H1 (cell line): ENCODE measurements at regions not wholly inside any gene's neighbourhood (a gene's known extent, or its start where the extent isn't known, plus 50 kb on each side); places are given as distances from the start of the nearest gene placed in this dataset.

Experiments
- CTCF ChIA-PET: fragments of 300-600 bp; sonication (Branson Sonifier 250); formaldehyde crosslinking; loops from one replicate; lab custom pipeline; 2021; ENCODE audit not compliant: partially characterized antibody; lab: Charles Lee
- POLR2A ChIA-PET: fragments of 300-600 bp; sonication (Branson Sonifier 250); formaldehyde crosslinking; loops from one replicate; lab custom pipeline; 2021; ENCODE audit warnings: inconsistent platforms; ENCODE audit not compliant: partially characterized antibody; lab: Charles Lee
- DNase-seq, 2 experiments: peaks; one replicate each; pipeline versions ENCODE4 v3.0.0 to v3.0.0-alpha.2; 2010 to 2022; ENCODE audit warnings: low spot score in 2 of 2, low read depth in 1 of 2, mixed read lengths in 1 of 2
- FAIRE-seq: peaks from 2 replicates; lab custom pipeline; 2011; peaks lifted over from hg19 to GRCh38; lab: Jason Lieb, UNC
- H2AFZ ChIP-seq: 2 replicates; pipeline ENCODE4 v1.8.1; 2012; ENCODE audit warnings: low read length, inconsistent platforms
- H2AK5ac ChIP-seq: 2 replicates; pipeline ENCODE4 v1.6.1; 2013; ENCODE audit warnings: low read depth, low read length
- H2BK120ac ChIP-seq: replicated peaks from 2 replicates; pipeline ENCODE3; 2013; ENCODE audit warnings: low read depth, low read length, inconsistent platforms
- H2BK12ac ChIP-seq: 2 replicates; pipeline ENCODE4 v1.6.1; 2013; ENCODE audit warnings: low read depth, low read length
- H2BK15ac ChIP-seq: 2 replicates; pipeline ENCODE4 v1.6.1; 2013; ENCODE audit warnings: low read length
- H2BK20ac ChIP-seq: 2 replicates; pipeline ENCODE4 v1.6.1; 2013; ENCODE audit warnings: low read length
- H2BK5ac ChIP-seq: 2 replicates; pipeline ENCODE4 v1.6.1; 2013; ENCODE audit warnings: low read depth, low read length
- H3K14ac ChIP-seq: 2 replicates; pipeline ENCODE4 v1.6.1; 2013; ENCODE audit warnings: inconsistent platforms; ENCODE audit not compliant: insufficient read length
- H3K18ac ChIP-seq: 2 replicates; pipeline ENCODE4 v1.6.1; 2013; ENCODE audit warnings: low read length; ENCODE audit errors: extremely low read depth
- H3K23ac ChIP-seq: 2 replicates; pipeline ENCODE4 v1.6.1; 2013; ENCODE audit warnings: inconsistent platforms; ENCODE audit not compliant: insufficient read length
- H3K23me2 ChIP-seq: 2 replicates; pipeline ENCODE4 v1.6.1; 2013; ENCODE audit warnings: low read depth, low read length
- H3K27ac ChIP-seq: 2 replicates; pipeline ENCODE4 v1.6.1; 2011; ENCODE audit warnings: low read depth, low read length, inconsistent platforms
- H3K27me3 ChIP-seq, 4 experiments: replicated peaks in 1 of 4; 1 replicate in 1 of 4; 2 replicates in 3 of 4; pipeline versions ENCODE4 v1.6.1 to v1.8.1; 2011 to 2013; ENCODE audit warnings: low read length in 3 of 4, mild to moderate bottlenecking in 3 of 4, inconsistent platforms in 2 of 4, mixed read lengths in 2 of 4, moderate library complexity in 1 of 4; ENCODE audit not compliant: control insufficient read depth in 3 of 4, insufficient read depth in 3 of 4; ENCODE audit errors: extremely low read depth in 1 of 4
- H3K36me3 ChIP-seq, 4 experiments: 2 replicates each; pipeline versions ENCODE4 v1.6.1 to v1.8.1; 2011 to 2013; ENCODE audit warnings: mild to moderate bottlenecking in 4 of 4, low read length in 3 of 4, moderate library complexity in 2 of 4, control low read depth in 1 of 4, inconsistent platforms in 1 of 4; ENCODE audit not compliant: insufficient read depth in 4 of 4, control insufficient read depth in 2 of 4
- H3K4ac ChIP-seq: replicated peaks from 2 replicates; pipeline ENCODE3; 2013; ENCODE audit warnings: low read length, low read depth, mixed read lengths, inconsistent platforms; ENCODE audit not compliant: insufficient read length
- H3K4me1 ChIP-seq, 4 experiments: replicated peaks in 1 of 4; 1 replicate in 1 of 4; 2 replicates in 3 of 4; pipeline versions ENCODE4 v1.6.1 to v1.8.1; 2011 to 2013; ENCODE audit warnings: low read length in 3 of 4, inconsistent platforms in 2 of 4, mixed read lengths in 1 of 4; ENCODE audit not compliant: insufficient read depth in 4 of 4, control insufficient read depth in 3 of 4
- H3K4me2 ChIP-seq, 2 experiments: 2 replicates each; pipeline versions ENCODE4 v1.6.1 to v1.8.1; 2011 to 2013; ENCODE audit warnings: low read depth in 2 of 2, low read length in 2 of 2, control low read depth in 1 of 2, inconsistent platforms in 1 of 2, mild to moderate bottlenecking in 1 of 2; ENCODE audit not compliant: insufficient read depth in 1 of 2
- H3K4me3 ChIP-seq, 4 experiments: fragments of 200-600, 300-600 bp in 1 of 4; sonication (generic), shearing (Covaris generic), sonication (Bioruptor Twin) in 1 of 4; 2 replicates each; pipeline versions ENCODE4 v1.5.1 to v1.8.1; 2011 to 2016; ENCODE audit warnings: low read length in 4 of 4, low read depth in 3 of 4, control low read depth in 2 of 4, inconsistent platforms in 2 of 4, mild to moderate bottlenecking in 2 of 4, mixed read lengths in 1 of 4, moderate library complexity in 1 of 4; ENCODE audit not compliant: insufficient read depth in 2 of 4; ENCODE audit errors: extremely low read depth in 1 of 4
- H3K56ac ChIP-seq: replicated peaks from 2 replicates; pipeline ENCODE3; 2013; ENCODE audit warnings: low read depth, mild to moderate bottlenecking, mixed read lengths, low read length, inconsistent platforms; ENCODE audit not compliant: insufficient read length
- H3K79me1 ChIP-seq: 2 replicates; pipeline ENCODE4 v1.6.1; 2013; ENCODE audit warnings: low read depth, low read length, control low read depth
- H3K79me2 ChIP-seq, 2 experiments: 2 replicates each; pipeline versions ENCODE4 v1.6.1 to v1.8.1; 2012 to 2013; ENCODE audit warnings: low read length in 2 of 2, mild to moderate bottlenecking in 2 of 2, inconsistent platforms in 1 of 2; ENCODE audit not compliant: insufficient read depth in 2 of 2, control insufficient read depth in 1 of 2
- H3K9ac ChIP-seq, 4 experiments: replicated peaks in 1 of 4; 1 replicate in 1 of 4; 2 replicates in 3 of 4; pipeline versions ENCODE4 v1.6.1 to v1.8.1; 2011 to 2013; ENCODE audit warnings: low read depth in 3 of 4, low read length in 3 of 4, control low read depth in 2 of 4, mild to moderate bottlenecking in 2 of 4, moderate library complexity in 2 of 4, inconsistent platforms in 1 of 4; ENCODE audit errors: extremely low read depth in 1 of 4
- H3K9me3 ChIP-seq, 2 experiments: 2 replicates each; pipeline versions ENCODE4 v1.6.1 to v1.8.1; 2012 to 2013; ENCODE audit warnings: mild to moderate bottlenecking in 2 of 2, moderate library complexity in 2 of 2, control low read depth in 1 of 2, inconsistent platforms in 1 of 2, low read depth in 1 of 2, low read length in 1 of 2, mixed read lengths in 1 of 2; ENCODE audit not compliant: insufficient read depth in 2 of 2
- H4K20me1 ChIP-seq, 2 experiments: replicated peaks in 1 of 2; 2 replicates each; pipeline versions ENCODE3 to v1.8.1; 2011 to 2013; ENCODE audit warnings: inconsistent platforms in 2 of 2, low read length in 2 of 2, mild to moderate bottlenecking in 1 of 2; ENCODE audit not compliant: insufficient read depth in 2 of 2, control insufficient read depth in 1 of 2
- H4K5ac ChIP-seq: 2 replicates; pipeline ENCODE4 v1.6.1; 2013; ENCODE audit warnings: low read length, low read depth, mixed read lengths, inconsistent platforms; ENCODE audit not compliant: insufficient read length
- H4K8ac ChIP-seq: 2 replicates; pipeline ENCODE4 v1.8.0; 2013; ENCODE audit warnings: mild to moderate bottlenecking, moderate library complexity, low read length, inconsistent platforms; ENCODE audit not compliant: insufficient read depth; ENCODE audit errors: extremely low read depth
- H4K91ac ChIP-seq: replicated peaks from 2 replicates; pipeline ENCODE3; 2013; ENCODE audit warnings: low read length, mixed read lengths, inconsistent platforms; ENCODE audit not compliant: insufficient read length
- EGR1 ChIP-seq: IDR thresholded peaks from 2 replicates; pipeline ENCODE4 v1.6.1; 2011; ENCODE audit warnings: low read depth, low read length, borderline replicate concordance
- MAFK ChIP-seq: IDR thresholded peaks from 2 replicates; pipeline ENCODE4 v1.6.1; 2012; ENCODE audit warnings: low read depth, mild to moderate bottlenecking, improper control_type of control experiment, low read length
- TCF12 ChIP-seq: IDR thresholded peaks from 2 replicates; pipeline ENCODE4 v1.6.1; 2011; ENCODE audit warnings: low read depth, mild to moderate bottlenecking, low read length
- WGBS, 2 experiments: shearing (Covaris generic) in 1 of 2; methylation state at CpG; one replicate each; pipeline versions ENCODE4 v1.1.6 to v1.1.7; 2013 to 2015; ENCODE audit warnings: low lambda C conversion rate in 2 of 2, mixed read lengths in 2 of 2, inconsistent platforms in 1 of 2, low coverage in 1 of 2, missing lambda C conversion rate in 1 of 2; ENCODE audit not compliant: insufficient replicate concordance in 2 of 2, insufficient coverage in 1 of 2, insufficient read length in 1 of 2; ENCODE audit errors: extremely low coverage in 1 of 2, missing lambda C conversion rate in 1 of 2; 5-methylcytosine and 5-hydroxymethylcytosine counted together
- TF ChIP-seq, protein P1 (sequence below): IDR thresholded peaks from 2 replicates; pipeline ENCODE4 v1.6.1; 2011; ENCODE audit warnings: low read depth, mild to moderate bottlenecking, low read length; ENCODE audit not compliant: insufficient read depth

DNA sequence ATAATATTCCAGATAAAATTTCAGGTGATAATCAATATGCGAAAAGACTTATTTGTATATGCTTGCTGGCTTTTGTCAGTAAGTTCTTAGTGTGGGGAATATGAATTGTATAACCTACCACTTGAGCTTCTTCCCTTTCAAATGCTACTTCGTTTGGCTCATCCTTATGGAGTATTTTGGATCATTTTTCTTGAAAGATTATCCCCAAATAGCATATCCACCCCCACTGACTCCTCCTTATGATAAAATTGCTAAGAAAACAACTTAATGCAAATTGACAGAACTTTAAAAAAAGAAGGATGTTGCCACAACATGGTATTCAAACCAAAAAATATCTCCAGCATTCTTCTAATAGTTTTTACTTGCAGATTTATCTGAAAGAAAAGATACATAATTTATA lies 393.3 kb downstream of the PPP3CA start:
- H4K5ac ChIP-seq, result no peak overlapping the region
- no peak overlapping the region for H2BK5ac ChIP-seq
- H2AK5ac ChIP-seq, result no peak overlapping the region
- H3K79me2 ChIP-seq, result no peaks in the 10 kb centered on the region
- no peaks in the 10 kb centered on the region for H3K79me1 ChIP-seq
- no peak overlapping the region for H2BK20ac ChIP-seq
- H3K27ac ChIP-seq, result no peak overlapping the region
- FAIRE-seq, result no peak
- POLR2A ChIA-PET, result no interaction called here
- H3K4me1 ChIP-seq, result peaks cover 0 to 3% (median under 1%) of the 10 kb centered on the region in 4 experiments; a peak in 2 of 7 replicates
- no peaks in the 10 kb centered on the region; a peak in 1 of 7 replicates for H3K27me3 ChIP-seq
- no peak for DNase-seq
- no peak overlapping the region for H2BK12ac ChIP-seq
- WGBS, 2 experiments, result 82% methylated on average over 2 of the region's 2 CpGs; no CpG with 5 or more reads in 1 of the 2 experiments
- CTCF ChIA-PET, result interaction anchor here (1.0 to 1.5 kb wide), 3 partner anchors 11 to 106 kb away, joined by 3 to 4 read pairs (median 3); no protein-coding TSS in a partner anchor
- no peaks in the 10 kb centered on the region for H3K9me3 ChIP-seq
- H3K56ac ChIP-seq, result no peak overlapping the region
- H3K14ac ChIP-seq, result no peak overlapping the region
- no peak overlapping the region for H4K91ac ChIP-seq
- H4K8ac ChIP-seq, result no peak overlapping the region
- no peak overlapping the region for H3K18ac ChIP-seq
- H2AFZ ChIP-seq, result no peak overlapping the region
- no peak overlapping the region for H3K4me3 ChIP-seq
- H3K36me3 ChIP-seq, result no peaks in the 10 kb centered on the region
- peaks cover 2% of the 10 kb centered on the region; the same call in 1 of the 2 replicates for H3K23me2 ChIP-seq
- no peak overlapping the region for H3K4ac ChIP-seq
- no peak overlapping the region for H2BK120ac ChIP-seq
- H3K4me2 ChIP-seq, result no peak overlapping the region
- no peak overlapping the region for H3K23ac ChIP-seq
- no peaks in the 10 kb centered on the region for H4K20me1 ChIP-seq
- no peak overlapping the region for H2BK15ac ChIP-seq
- no peak overlapping the region for H3K9ac ChIP-seq
- TF ChIP-seq, protein P1, sequence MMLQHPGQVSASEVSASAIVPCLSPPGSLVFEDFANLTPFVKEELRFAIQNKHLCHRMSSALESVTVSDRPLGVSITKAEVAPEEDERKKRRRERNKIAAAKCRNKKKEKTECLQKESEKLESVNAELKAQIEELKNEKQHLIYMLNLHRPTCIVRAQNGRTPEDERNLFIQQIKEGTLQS, result no peak
- TF ChIP-seq TCF12 (no peak), EGR1 (no peak), MAFK (no peak)
